Upper lobe of right lung (tissue), 1 donor: ENCODE measurements at regions not wholly inside any gene's neighbourhood (a gene's known extent, or its start where the extent isn't known, plus 50 kb on each side); places are given as distances from the start of the nearest gene placed in this dataset.
"Not testable (repeated sequence)": the region's sequence is repeated elsewhere in the genome, so short reads cannot be mapped to it uniquely, and the experiment has no call there.

Source experiments
- ATAC-seq: fragments of 200-7000 bp; cut with Tn5 transposase; one replicate; pipeline ENCODE4 v1.9.1; 2020; ENCODE audit warnings: mild to moderate bottlenecking, moderate library complexity
- DNase-seq: peaks from one replicate; pipeline ENCODE4 v3.0.0-alpha.2; 2020
- H3K27ac ChIP-seq: fragments of 200-600 bp; one replicate; pipeline ENCODE4 v1.8.0; 2022
- H3K27me3 ChIP-seq: fragments of 200-600 bp; one replicate; pipeline ENCODE4 v1.8.0; 2022; ENCODE audit warnings: mild to moderate bottlenecking
- H3K36me3 ChIP-seq: fragments of 200-600 bp; one replicate; pipeline ENCODE4 v1.8.0; 2022
- H3K4me1 ChIP-seq: fragments of 200-600 bp; one replicate; pipeline ENCODE4 v1.8.0; 2022
- H3K4me3 ChIP-seq: fragments of 200-600 bp; one replicate; pipeline ENCODE4 v1.8.0; 2022; ENCODE audit warnings: mild to moderate bottlenecking
- H3K9me3 ChIP-seq: fragments of 200-600 bp; one replicate; pipeline ENCODE4 v1.8.0; 2022
- CTCF ChIP-seq: fragments of 200-600 bp; IDR thresholded peaks from one replicate; pipeline ENCODE4 v1.8.0; 2022; ENCODE audit warnings: antibody characterized with exemption
- intact Hi-C: fragments of 100-400 bp; cut with DNase I; formaldehyde crosslinking; loops from one replicate; pipeline ENCODE4 v1.11.0; 2022
- donor health status: DM: no; HTN: yes; CAD: no; lungs with severe emphysema.

GRCh38 chr6:58181557-58182065 lies 864.2 kb downstream of the PRIM2 start:
- H3K9me3 ChIP-seq, H3K4me1 ChIP-seq, H3K4me3 ChIP-seq, DNase-seq, intact Hi-C loops, H3K27me3 ChIP-seq, H3K36me3 ChIP-seq, H3K27ac ChIP-seq: not testable (repeated sequence)
- ATAC-seq = peak; percentile 61
- peak; percentile 20 for TF ChIP-seq CTCF

GRCh38 chr6:58185300-58185699 lies 867.9 kb downstream of the PRIM2 start:
- H3K4me1 ChIP-seq, H3K27me3 ChIP-seq, H3K4me3 ChIP-seq, intact Hi-C loops, DNase-seq, ATAC-seq, H3K9me3 ChIP-seq, H3K27ac ChIP-seq, H3K36me3 ChIP-seq: not testable (repeated sequence)

GRCh38 chr6:58193209-58193608 lies 875.8 kb downstream of the PRIM2 start:
- H3K4me3 ChIP-seq, H3K27ac ChIP-seq, H3K27me3 ChIP-seq, DNase-seq, ATAC-seq, H3K9me3 ChIP-seq, H3K36me3 ChIP-seq, H3K4me1 ChIP-seq, intact Hi-C loops: not testable (repeated sequence)

DNA sequence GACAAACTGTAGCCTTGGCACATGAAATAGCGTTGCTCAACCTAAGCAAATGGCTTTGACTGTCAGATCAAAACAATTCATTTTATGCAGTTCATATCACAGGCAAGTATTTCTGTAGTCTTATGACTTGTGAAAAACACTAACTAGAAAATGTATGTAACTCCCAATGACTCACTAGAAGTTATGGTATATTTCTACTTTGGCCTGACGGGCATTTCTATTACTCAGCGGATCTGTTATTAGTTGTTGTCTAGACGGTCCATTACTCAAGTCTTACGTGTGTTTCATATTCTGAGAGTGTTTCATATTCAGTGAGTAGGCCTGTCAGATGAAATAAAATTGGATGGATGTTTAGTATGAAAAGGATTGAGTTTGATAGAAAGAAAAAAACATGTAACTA lies 880.9 kb downstream of the PRIM2 start:
- H3K36me3 ChIP-seq = no peaks in the 10 kb centered on the region
- no peaks in the 10 kb centered on the region for H3K9me3 ChIP-seq
- H3K4me1 ChIP-seq = no peaks in the 10 kb centered on the region
- no peak overlapping the region for H3K4me3 ChIP-seq
- ATAC-seq = no peak
- no peak for TF ChIP-seq CTCF
- H3K27ac ChIP-seq = no peak overlapping the region
- intact Hi-C loops = no loop called here
- no peaks in the 10 kb centered on the region for H3K27me3 ChIP-seq
- no peak for DNase-seq

- H3K27me3 ChIP-seq, DNase-seq, intact Hi-C loops, H3K36me3 ChIP-seq, H3K4me1 ChIP-seq, H3K9me3 ChIP-seq, H3K4me3 ChIP-seq, H3K27ac ChIP-seq, ATAC-seq: not testable (repeated sequence)
These were observed 919.7 kb downstream of the PRIM2 start for GRCh38 chr6:58237124-58237523.

DNA sequence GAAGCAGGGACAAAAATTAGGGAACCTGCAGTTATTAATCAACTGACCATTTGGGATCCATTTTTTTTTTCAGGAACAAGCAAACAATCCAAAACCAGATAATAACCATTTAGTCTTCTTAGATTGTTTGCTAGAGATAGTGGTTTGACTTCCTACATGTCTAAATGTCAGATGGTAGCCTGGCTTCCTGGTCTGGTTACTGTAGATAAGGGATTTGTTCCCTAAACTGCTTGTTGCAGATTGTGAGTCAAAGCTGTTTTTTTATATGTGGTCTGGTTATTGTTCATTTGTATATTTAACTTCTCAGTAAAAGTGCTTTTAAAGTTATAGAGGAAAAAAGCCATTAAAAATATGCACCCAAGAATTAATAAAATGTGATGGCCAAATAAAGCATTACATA lies 921.0 kb downstream of the PRIM2 start:
- H3K27ac ChIP-seq, H3K9me3 ChIP-seq, ATAC-seq, H3K4me1 ChIP-seq, DNase-seq, H3K4me3 ChIP-seq, H3K27me3 ChIP-seq, H3K36me3 ChIP-seq, intact Hi-C loops: not testable (repeated sequence)

DNA sequence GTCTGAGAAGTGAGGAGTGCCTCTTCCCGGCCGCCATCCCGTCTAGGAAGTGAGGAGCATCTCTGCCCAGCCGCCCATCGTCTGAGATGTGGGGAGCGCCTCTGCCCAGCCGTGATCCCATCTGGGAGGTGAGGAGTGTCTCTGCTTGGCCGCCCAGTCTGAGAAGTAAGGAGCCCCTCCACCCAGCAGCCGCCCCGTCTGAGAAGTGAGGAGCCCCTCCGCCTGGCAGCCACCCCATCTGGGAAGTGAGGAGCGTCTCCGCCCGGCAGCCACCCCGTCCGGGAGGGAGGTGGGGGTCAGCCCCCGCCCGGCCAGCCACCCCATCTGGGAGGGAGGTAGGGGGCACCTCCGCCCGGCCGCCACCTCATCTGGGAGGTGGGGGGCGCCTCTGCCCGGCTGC lies 940.2 kb downstream of the PRIM2 start:
- intact Hi-C loops, H3K27ac ChIP-seq, H3K9me3 ChIP-seq, ATAC-seq, H3K27me3 ChIP-seq, H3K36me3 ChIP-seq, H3K4me3 ChIP-seq, H3K4me1 ChIP-seq: not testable (repeated sequence)
- peak; percentile 36 for DNase-seq

DNA sequence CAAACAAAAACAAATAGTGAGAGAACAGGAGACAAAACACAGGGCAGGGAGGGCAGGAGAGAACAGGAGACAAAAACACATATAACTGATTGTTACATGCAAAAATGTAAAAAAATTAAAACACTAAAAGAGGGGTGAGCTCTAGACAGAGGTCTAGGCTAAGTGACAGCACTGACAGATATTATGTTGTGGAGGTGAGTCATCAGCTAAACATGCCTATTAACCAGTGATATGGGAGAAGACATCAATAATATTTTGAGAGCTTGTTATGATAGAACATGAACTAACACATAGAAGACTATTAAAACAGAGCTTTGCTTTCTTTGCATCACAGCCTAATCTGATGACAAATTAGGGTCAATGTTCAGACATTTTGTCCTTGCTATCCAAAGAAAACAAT lies 972.7 kb downstream of the PRIM2 start:
- intact Hi-C loops = no loop called here
- no peak overlapping the region for H3K27ac ChIP-seq
- no peak overlapping the region for H3K4me3 ChIP-seq
- no peaks in the 10 kb centered on the region for H3K4me1 ChIP-seq
- no peak for TF ChIP-seq CTCF
- H3K36me3 ChIP-seq = no peaks in the 10 kb centered on the region
- H3K27me3 ChIP-seq = no peaks in the 10 kb centered on the region
- no peaks in the 10 kb centered on the region for H3K9me3 ChIP-seq
- no peak for ATAC-seq
- DNase-seq = no peak

- intact Hi-C loops, DNase-seq, H3K27me3 ChIP-seq, H3K27ac ChIP-seq, H3K4me3 ChIP-seq, ATAC-seq, H3K4me1 ChIP-seq, H3K9me3 ChIP-seq, H3K36me3 ChIP-seq: not testable (repeated sequence)
These were observed 973.9 kb downstream of the PRIM2 start for GRCh38 chr6:58291319-58291718.

DNA sequence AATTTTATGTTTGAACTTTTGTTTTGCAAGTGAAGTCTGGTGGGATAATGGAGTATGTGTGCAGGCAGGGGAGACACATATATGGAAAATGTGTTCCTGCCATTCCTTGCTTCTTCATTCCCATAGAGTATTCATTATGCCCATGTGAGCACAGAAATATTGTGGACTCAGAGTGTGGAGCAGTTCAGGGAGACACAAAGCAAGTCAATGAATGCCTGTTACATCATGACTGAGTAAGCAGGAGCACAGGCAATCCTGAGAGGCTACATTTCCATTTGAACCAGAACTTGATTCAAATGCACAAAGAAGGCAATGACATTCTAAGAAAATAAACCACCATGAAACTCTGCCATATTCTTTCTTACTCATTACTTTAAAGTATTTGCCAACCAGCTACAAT lies 990.5 kb downstream of the PRIM2 start:
- DNase-seq, intact Hi-C loops, H3K4me1 ChIP-seq, H3K27ac ChIP-seq, H3K9me3 ChIP-seq, ATAC-seq, H3K36me3 ChIP-seq, H3K4me3 ChIP-seq, H3K27me3 ChIP-seq: not testable (repeated sequence)

- H3K27me3 ChIP-seq, intact Hi-C loops, DNase-seq, H3K27ac ChIP-seq, H3K36me3 ChIP-seq, H3K4me3 ChIP-seq, H3K9me3 ChIP-seq, ATAC-seq, H3K4me1 ChIP-seq: not testable (repeated sequence)
These were observed 1014.7 kb downstream of the PRIM2 start for GRCh38 chr6:58332108-58332507.

GRCh38 chr6:58342287-58342686 lies 1024.9 kb downstream of the PRIM2 start:
- H3K27me3 ChIP-seq, intact Hi-C loops, ATAC-seq, DNase-seq, H3K27ac ChIP-seq, H3K9me3 ChIP-seq, H3K4me1 ChIP-seq, H3K36me3 ChIP-seq, H3K4me3 ChIP-seq: not testable (repeated sequence)
